Tibial nerve (tissue), 4 donors: ENCODE measurements at regions not wholly inside any gene's neighbourhood (a gene's known extent, or its start where the extent isn't known, plus 50 kb on each side); places are given as distances from the start of the nearest gene placed in this dataset.
"Not testable (repeated sequence)": the region's sequence is repeated elsewhere in the genome, so short reads cannot be mapped to it uniquely, and the experiment has no call there.

ENCODE experiments used
- DNase-seq, 2 donors: peaks; one replicate each; pipeline ENCODE4 v3.0.0-alpha.2; 2019; ENCODE audit warnings: low spot score in 2 of 2
- H3K27ac ChIP-seq, 4 donors: fragments of 200-600 bp; sonication (generic) in 3 of 4; one replicate each; pipeline ENCODE4 v1.5.1; 2017 to 2019; ENCODE audit warnings: mild to moderate bottlenecking in 1 of 4
- H3K27me3 ChIP-seq, 2 donors: fragments of 200-600 bp; sonication (generic) in 1 of 2; one replicate each; pipeline versions ENCODE4 v1.5.1 to v1.6.0; 2017 to 2019
- H3K36me3 ChIP-seq, 3 donors: fragments of 200-600 bp; sonication (generic); one replicate each; pipeline ENCODE4 v1.5.1; 2018 to 2019
- H3K4me1 ChIP-seq, 4 donors: fragments of 200-600 bp; sonication (generic) in 3 of 4; one replicate each; pipeline ENCODE4 v1.5.1; 2017 to 2019
- H3K4me3 ChIP-seq, 4 donors: fragments of 200-600 bp; sonication (generic) in 3 of 4; one replicate each; pipeline ENCODE4 v1.5.1; 2017 to 2019; ENCODE audit warnings: mild to moderate bottlenecking in 1 of 4, moderate library complexity in 1 of 4
- H3K9me3 ChIP-seq, 4 donors: fragments of 200-600 bp; sonication (generic) in 3 of 4; one replicate each; pipeline ENCODE4 v1.5.1; 2017 to 2019
- EP300 ChIP-seq, 2 donors: sonication (generic); formaldehyde crosslinking; IDR thresholded peaks; one replicate each; pipeline ENCODE4 v1.6.1; 2017; ENCODE audit warnings: antibody characterized with exemption in 2 of 2, mild to moderate bottlenecking in 1 of 2
- POLR2A ChIP-seq, 2 donors: fragments of 450-650 bp; IDR thresholded peaks; one replicate each; pipeline ENCODE4 v1.6.1; 2017; ENCODE audit warnings: antibody characterized with exemption in 2 of 2, mild to moderate bottlenecking in 2 of 2, moderate library complexity in 2 of 2
- WGBS, 2 donors: methylation state at CpG; one replicate each; pipeline ENCODE4 v1.1.5; 2018; 5-methylcytosine and 5-hydroxymethylcytosine counted together
- TF ChIP-seq, protein P1 (sequence below), 5 experiments: fragments of 200-600 bp in 3 of 5; fragments of 450-650 bp in 2 of 5; sonication (generic) in 3 of 5; IDR thresholded peaks; one replicate each; pipeline ENCODE4 v1.5.1; 2016 to 2019; ENCODE audit warnings: antibody characterized with exemption in 5 of 5, mild to moderate bottlenecking in 3 of 5, moderate library complexity in 2 of 5

DNA sequence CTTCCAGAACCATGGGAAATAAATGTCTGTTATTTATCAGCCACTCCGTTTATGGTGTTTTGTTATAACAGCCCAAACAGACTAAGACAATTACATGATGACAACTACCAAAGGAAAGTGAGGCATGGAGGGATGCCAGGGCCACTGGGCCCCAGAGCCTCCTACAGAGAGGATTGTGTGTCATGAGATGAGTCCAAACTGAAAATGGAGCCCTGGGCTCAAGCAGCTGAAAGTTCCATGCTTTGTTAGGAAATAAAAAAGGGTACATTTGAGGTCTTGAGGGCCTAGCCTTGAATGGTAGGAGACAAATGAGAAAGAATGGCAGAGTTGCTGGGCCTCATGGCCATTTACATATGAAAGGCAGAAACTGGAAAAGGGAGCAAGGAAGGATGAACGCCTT is 586.5 kb downstream of the CETN3 start:
- no peaks in the 10 kb centered on the region for H3K9me3 ChIP-seq
- no peaks in the 10 kb centered on the region for H3K4me1 ChIP-seq
- no peak for TF ChIP-seq POLR2A (IDR thresholded peaks at IDR 0.05)
- TF ChIP-seq, protein P1, sequence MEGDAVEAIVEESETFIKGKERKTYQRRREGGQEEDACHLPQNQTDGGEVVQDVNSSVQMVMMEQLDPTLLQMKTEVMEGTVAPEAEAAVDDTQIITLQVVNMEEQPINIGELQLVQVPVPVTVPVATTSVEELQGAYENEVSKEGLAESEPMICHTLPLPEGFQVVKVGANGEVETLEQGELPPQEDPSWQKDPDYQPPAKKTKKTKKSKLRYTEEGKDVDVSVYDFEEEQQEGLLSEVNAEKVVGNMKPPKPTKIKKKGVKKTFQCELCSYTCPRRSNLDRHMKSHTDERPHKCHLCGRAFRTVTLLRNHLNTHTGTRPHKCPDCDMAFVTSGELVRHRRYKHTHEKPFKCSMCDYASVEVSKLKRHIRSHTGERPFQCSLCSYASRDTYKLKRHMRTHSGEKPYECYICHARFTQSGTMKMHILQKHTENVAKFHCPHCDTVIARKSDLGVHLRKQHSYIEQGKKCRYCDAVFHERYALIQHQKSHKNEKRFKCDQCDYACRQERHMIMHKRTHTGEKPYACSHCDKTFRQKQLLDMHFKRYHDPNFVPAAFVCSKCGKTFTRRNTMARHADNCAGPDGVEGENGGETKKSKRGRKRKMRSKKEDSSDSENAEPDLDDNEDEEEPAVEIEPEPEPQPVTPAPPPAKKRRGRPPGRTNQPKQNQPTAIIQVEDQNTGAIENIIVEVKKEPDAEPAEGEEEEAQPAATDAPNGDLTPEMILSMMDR (IDR thresholded peaks at IDR 0.05): no peak
- TF ChIP-seq EP300 (IDR thresholded peaks at IDR 0.05): no peak
- H3K27me3 ChIP-seq: no peaks in the 10 kb centered on the region
- H3K4me3 ChIP-seq: no peak overlapping the region
- no peak overlapping the region for H3K27ac ChIP-seq
- H3K36me3 ChIP-seq: no peaks in the 10 kb centered on the region
- DNase-seq: no peak
- WGBS, 2 donors: 90 to 94% methylated on average over 2 of the region's 2 CpGs

DNA sequence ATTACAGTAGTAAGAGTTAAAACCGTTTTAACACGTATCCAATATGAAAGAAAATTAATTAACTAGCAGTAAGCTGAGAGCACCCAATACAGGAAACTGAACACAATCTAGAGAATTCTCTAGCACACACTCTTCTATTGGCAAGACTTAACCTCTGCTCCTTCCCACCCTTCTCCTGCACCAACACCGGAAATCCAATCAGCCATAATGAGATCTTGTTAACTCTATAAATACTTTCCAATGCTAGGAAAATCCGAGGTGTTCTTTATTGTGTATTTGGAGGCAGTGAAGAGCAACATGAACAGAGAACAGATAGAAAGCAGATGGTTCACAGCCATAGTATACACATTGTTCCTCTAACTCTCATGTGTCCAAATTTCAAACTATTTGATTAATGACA is 591.7 kb downstream of the CETN3 start:
- Histone ChIP-seq H3K27me3 (no peaks in the 10 kb centered on the region), H3K9me3 (no peaks in the 10 kb centered on the region), H3K4me1 (no peaks in the 10 kb centered on the region), H3K27ac (no peak overlapping the region), H3K4me3 (no peak overlapping the region), H3K36me3 (no peaks in the 10 kb centered on the region)
- WGBS, 2 donors: 36 to 43% methylated on average over 4 of the region's 4 CpGs
- TF ChIP-seq EP300 (IDR thresholded peaks at IDR 0.05) (no peak), POLR2A (IDR thresholded peaks at IDR 0.05) (no peak)
- TF ChIP-seq, protein P1 (IDR thresholded peaks at IDR 0.05): no peak
- DNase-seq: no peak

DNA sequence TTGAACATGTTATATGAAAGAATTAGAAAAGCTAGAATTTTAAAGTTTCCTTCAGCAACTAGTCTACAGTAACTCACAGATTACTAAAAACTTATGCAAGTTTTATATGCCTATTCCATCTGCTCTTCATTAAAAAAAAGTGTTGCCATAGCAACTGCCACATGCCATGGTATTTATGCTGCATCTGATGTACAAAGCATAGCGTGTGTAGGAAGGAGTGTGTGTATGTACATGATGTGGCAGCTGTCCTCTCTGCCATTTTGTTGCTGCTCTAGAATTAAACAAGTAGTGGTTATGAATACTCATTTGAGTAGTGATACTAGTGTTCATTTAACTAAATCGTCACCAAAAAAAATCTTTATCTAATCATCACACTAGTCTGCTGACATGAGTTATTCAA is 593.5 kb downstream of the CETN3 start:
- no peak for DNase-seq
- H3K9me3 ChIP-seq: no peaks in the 10 kb centered on the region
- no peaks in the 10 kb centered on the region for H3K4me1 ChIP-seq
- H3K27ac ChIP-seq: no peak overlapping the region
- H3K27me3 ChIP-seq: no peaks in the 10 kb centered on the region
- H3K4me3 ChIP-seq: no peak overlapping the region
- TF ChIP-seq, protein P1 (IDR thresholded peaks at IDR 0.05): no peak
- TF ChIP-seq EP300 (IDR thresholded peaks at IDR 0.05) (no peak), POLR2A (IDR thresholded peaks at IDR 0.05) (no peak)
- 78 to 80% methylated on average over 2 of the region's 2 CpGs for WGBS, 2 donors
- no peaks in the 10 kb centered on the region for H3K36me3 ChIP-seq

DNA sequence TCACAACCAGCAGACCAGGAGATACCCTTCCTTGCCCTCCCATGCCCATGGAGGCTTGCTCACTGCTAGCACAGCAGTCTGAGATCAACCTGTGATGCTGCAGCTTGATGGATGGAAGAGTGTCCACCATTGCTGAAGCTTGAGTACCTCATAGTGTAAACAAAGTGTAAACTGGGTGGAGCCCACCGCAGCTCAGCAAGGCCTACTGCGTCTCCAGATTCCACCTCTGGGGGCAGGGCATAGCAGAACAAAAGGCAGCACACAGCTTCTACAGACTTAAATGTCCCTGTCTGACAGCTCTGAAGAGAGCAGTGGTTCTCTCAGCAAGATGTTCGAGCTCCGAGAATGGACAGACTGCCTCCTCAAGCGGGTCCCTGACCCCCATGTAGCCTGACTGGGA is 608.8 kb downstream of the CETN3 start:
- not testable (repeated sequence) for H3K36me3 ChIP-seq, H3K4me1 ChIP-seq

DNA sequence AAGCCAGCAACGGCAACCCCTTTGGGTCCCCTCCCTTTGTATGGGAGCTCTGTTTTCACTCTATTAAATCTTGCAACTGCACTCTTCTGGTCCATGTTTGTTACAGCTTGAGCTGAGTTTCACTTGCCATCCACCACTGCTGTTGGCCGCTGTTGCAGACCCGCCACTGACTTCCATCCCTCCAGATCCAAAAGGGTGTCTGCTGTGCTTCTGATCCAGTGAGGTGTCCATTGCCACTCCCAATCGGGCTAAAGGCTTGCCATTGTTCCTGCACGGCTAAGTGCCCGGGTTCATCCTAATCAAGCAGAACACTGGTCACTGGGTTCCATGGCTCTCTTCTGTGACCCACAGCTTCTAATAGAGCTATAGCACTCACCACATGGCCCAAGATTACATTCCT is 615.1 kb downstream of the CETN3 start:
- not testable (repeated sequence) for H3K36me3 ChIP-seq, DNase-seq, H3K27me3 ChIP-seq, H3K4me3 ChIP-seq, H3K27ac ChIP-seq, H3K4me1 ChIP-seq
- 88% methylated on average over 6 of the region's 6 CpGs for WGBS, 2 donors
- H3K9me3 ChIP-seq: peaks cover 0 to 18% (median 0%) of the 10 kb centered on the region in 4 donors

More for the DNA sequence above, 608.8 kb downstream of the CETN3 start:
- peaks cover 0 to 13% (median 0%) of the 10 kb centered on the region in 4 donors for H3K9me3 ChIP-seq
- not testable (repeated sequence) for DNase-seq, H3K4me3 ChIP-seq, H3K27ac ChIP-seq, H3K27me3 ChIP-seq
- 90 to 91% methylated on average over 5 of the region's 5 CpGs for WGBS, 2 donors

DNA sequence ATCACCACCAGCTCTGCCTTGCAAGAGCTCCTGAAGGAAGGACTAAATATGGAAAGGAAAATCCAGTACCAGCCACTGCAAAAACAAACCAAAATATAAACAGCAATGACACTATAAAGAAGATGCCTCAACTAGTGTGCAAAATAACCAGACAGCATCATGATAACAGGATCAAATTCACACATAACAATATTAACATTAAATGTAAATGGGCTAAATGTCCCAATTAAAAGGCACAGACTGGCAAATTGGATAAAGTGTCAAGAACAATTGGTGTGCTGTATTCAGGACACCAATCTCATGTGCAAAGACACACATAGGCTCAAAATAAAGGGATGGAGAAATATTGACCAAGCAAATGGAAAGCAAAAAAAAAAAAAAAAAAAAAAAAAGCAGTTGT is 629.8 kb downstream of the CETN3 start:
- not testable (repeated sequence) for H3K27ac ChIP-seq, H3K4me1 ChIP-seq, H3K4me3 ChIP-seq, H3K36me3 ChIP-seq, H3K27me3 ChIP-seq, DNase-seq
- peaks cover 0 to 47% (median 0%) of the 10 kb centered on the region in 4 donors for H3K9me3 ChIP-seq

DNA sequence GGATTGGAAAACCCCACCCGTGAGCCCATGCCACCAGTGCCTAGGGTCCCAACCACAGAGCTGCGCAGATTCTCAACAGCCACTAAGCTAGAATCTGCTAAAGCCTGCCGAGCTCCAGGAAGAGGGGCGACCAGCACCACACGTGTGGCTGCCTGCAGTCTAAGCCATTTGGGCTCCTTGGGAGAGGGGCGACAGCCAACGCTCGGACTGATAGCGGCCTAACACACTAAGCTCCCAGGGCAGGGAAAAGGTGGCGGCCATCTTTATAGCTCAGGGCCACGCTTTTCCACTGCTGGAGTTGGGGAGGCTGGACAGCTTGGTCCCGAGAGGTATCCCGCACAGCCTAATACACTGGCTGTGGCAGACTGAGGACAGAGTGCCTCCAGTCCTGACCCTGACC is 631.8 kb downstream of the CETN3 start:
- DNase-seq: no peak
- Histone ChIP-seq H3K4me3 (no peak overlapping the region), H3K9me3 (peaks cover 0 to 47% (median 0%) of the 10 kb centered on the region in 4 donors), H3K36me3 (no peaks in the 10 kb centered on the region), H3K27ac (no peak overlapping the region), H3K4me1 (no peaks in the 10 kb centered on the region), H3K27me3 (no peaks in the 10 kb centered on the region)
- 98 to 99% methylated on average over 9 to 13 of the region's 13 CpGs for WGBS, 2 donors
- no peak for TF ChIP-seq POLR2A (IDR thresholded peaks at IDR 0.05)
- TF ChIP-seq, protein P1 (IDR thresholded peaks at IDR 0.05): no peak
- TF ChIP-seq EP300 (IDR thresholded peaks at IDR 0.05): no peak
